IMR-90 (cell line): ENCODE measurements at regions not wholly inside any gene's neighbourhood (a gene's known extent, or its start where the extent isn't known, plus 50 kb on each side); places are given as distances from the start of the nearest gene placed in this dataset.

ENCODE experiments used
- ATAC-seq: fragments of 200-7000 bp; cut with Tn5 transposase; 2 replicates; pipeline ENCODE4 v1.9.1; 2020; ENCODE audit warnings: low read depth, mild to moderate bottlenecking, moderate library complexity
- BruUV-seq: library from RNA; stranded (reverse); fragments of 400-500 nt; replicated peaks from 2 replicates; lab custom pipeline; 2021; lab: Mats Ljungman, UMichigan
- CTCF ChIA-PET: fragments of 300-600 bp; formaldehyde crosslinking; extraction: SDS; loops from one replicate; lab custom pipeline; 2021; ENCODE audit warnings: antibody characterized with exemption; lab: Yijun Ruan, JAX
- POLR2A ChIA-PET: fragments of 300-600 bp; sonication (Branson Sonifier 250); formaldehyde crosslinking; loops from one replicate; lab custom pipeline; 2022; ENCODE audit warnings: antibody characterized with exemption; ENCODE audit not compliant: unreplicated experiment; lab: Charles Lee
- DNase-seq: peaks from one replicate; pipeline ENCODE4 v3.0.0; 2013
- H2AFZ ChIP-seq: replicated peaks from 2 replicates; pipeline ENCODE3; 2013; ENCODE audit warnings: low read length, mild to moderate bottlenecking; ENCODE audit not compliant: poor library complexity
- H2AK5ac ChIP-seq: 2 replicates; pipeline ENCODE4 v1.6.1; 2013; ENCODE audit warnings: low read depth, low read length, inconsistent platforms
- H2AK9ac ChIP-seq: replicated peaks from 2 replicates; pipeline ENCODE3; 2013; ENCODE audit warnings: mild to moderate bottlenecking, low read depth, low read length, moderate library complexity; ENCODE audit not compliant: poor library complexity
- H2BK120ac ChIP-seq: 2 replicates; pipeline ENCODE4 v1.6.1; 2013; ENCODE audit warnings: low read depth, low read length, inconsistent platforms
- H2BK15ac ChIP-seq: 3 replicates; pipeline ENCODE4 v1.6.1; 2013; ENCODE audit warnings: low read depth, low read length, inconsistent platforms
- H2BK20ac ChIP-seq: 2 replicates; pipeline ENCODE4 v1.6.1; 2013; ENCODE audit warnings: low read depth, mild to moderate bottlenecking, inconsistent platforms, low read length, moderate library complexity
- H2BK5ac ChIP-seq: 2 replicates; pipeline ENCODE4 v1.6.1; 2013; ENCODE audit warnings: mild to moderate bottlenecking, low read depth, low read length, inconsistent platforms; ENCODE audit not compliant: poor library complexity, severe bottlenecking
- H3K14ac ChIP-seq: replicated peaks from 2 replicates; pipeline ENCODE4 v1.6.1; 2013; ENCODE audit warnings: low read depth, low read length, inconsistent platforms
- H3K18ac ChIP-seq: 2 replicates; pipeline ENCODE4 v1.6.1; 2013; ENCODE audit warnings: low read depth, low read length, control low read depth
- H3K23ac ChIP-seq: 2 replicates; pipeline ENCODE4 v1.6.1; 2013; ENCODE audit warnings: low read depth, low read length, inconsistent platforms
- H3K27ac ChIP-seq: 2 replicates; pipeline ENCODE4 v1.5.1; 2013; ENCODE audit warnings: mild to moderate bottlenecking, control low read depth, low read length; ENCODE audit not compliant: insufficient read depth
- H3K27me3 ChIP-seq: 2 replicates; pipeline ENCODE4 v1.6.1; 2013; ENCODE audit warnings: low read length; ENCODE audit not compliant: control insufficient read depth, insufficient read depth
- H3K36me3 ChIP-seq: 2 replicates; pipeline ENCODE4 v1.6.1; 2013; ENCODE audit warnings: low read length, mixed read lengths; ENCODE audit not compliant: control insufficient read depth, insufficient read depth
- H3K4ac ChIP-seq: 2 replicates; pipeline ENCODE4 v1.6.1; 2013; ENCODE audit warnings: low read depth, low read length, inconsistent platforms
- H3K4me1 ChIP-seq: 2 replicates; pipeline ENCODE4 v1.6.1; 2013; ENCODE audit warnings: low read length, mixed read lengths; ENCODE audit not compliant: control insufficient read depth, insufficient read depth
- H3K4me2 ChIP-seq: 2 replicates; pipeline ENCODE4 v1.6.1; 2013; ENCODE audit warnings: low read depth, mild to moderate bottlenecking, control low read depth, low read length, moderate library complexity
- H3K4me3 ChIP-seq: 2 replicates; pipeline ENCODE4 v1.5.1; 2013; ENCODE audit warnings: low read depth, mild to moderate bottlenecking, control low read depth, low read length, moderate library complexity; ENCODE audit not compliant: insufficient read depth
- H3K56ac ChIP-seq: 2 replicates; pipeline ENCODE4 v1.6.1; 2013; ENCODE audit warnings: low read length, inconsistent platforms; ENCODE audit not compliant: insufficient read depth; ENCODE audit errors: extremely low read depth
- H3K79me1 ChIP-seq, 2 experiments: 2 replicates each; pipeline ENCODE4 v1.6.1; 2013; ENCODE audit warnings: low read length in 2 of 2, inconsistent platforms in 1 of 2, low read depth in 1 of 2
- H3K9ac ChIP-seq: 2 replicates; pipeline ENCODE4 v1.6.1; 2013; ENCODE audit warnings: low read depth, low read length, control low read depth
- H3K9me1 ChIP-seq: 2 replicates; pipeline ENCODE4 v1.6.1; 2013; ENCODE audit warnings: low read length, inconsistent platforms; ENCODE audit not compliant: insufficient read depth
- H3K9me3 ChIP-seq: 2 replicates; pipeline ENCODE4 v1.6.1; 2013; ENCODE audit warnings: low read length; ENCODE audit not compliant: control insufficient read depth, insufficient read depth
- H4K20me1 ChIP-seq: 2 replicates; pipeline ENCODE4 v1.6.1; 2013; ENCODE audit warnings: low read length, inconsistent platforms; ENCODE audit not compliant: insufficient read depth
- H4K5ac ChIP-seq: 2 replicates; pipeline ENCODE4 v1.6.1; 2013; ENCODE audit warnings: mild to moderate bottlenecking, low read depth, low read length, control low read depth
- H4K8ac ChIP-seq, 2 experiments: 2 replicates each; pipeline ENCODE4 v1.6.1; 2013; ENCODE audit warnings: low read depth in 2 of 2, low read length in 2 of 2, control low read depth in 1 of 2, inconsistent platforms in 1 of 2
- H4K91ac ChIP-seq: 2 replicates; pipeline ENCODE4 v1.6.1; 2013; ENCODE audit warnings: low read depth, low read length, inconsistent platforms; ENCODE audit not compliant: insufficient read depth
- FOS ChIP-seq: fragments of 150-350 bp; IDR thresholded peaks from 2 replicates; pipeline ENCODE4 v1.6.1; 2016; ENCODE audit warnings: low read depth, low read length
- MAFK ChIP-seq: IDR thresholded peaks from 2 replicates; pipeline ENCODE4 v1.6.1; 2012; ENCODE audit warnings: low read depth, low read length, improper control_type of control experiment
- MAZ ChIP-seq: IDR thresholded peaks from 2 replicates; pipeline ENCODE4 v1.6.1; 2012; ENCODE audit warnings: low read depth, mild to moderate bottlenecking, low read length, improper control_type of control experiment, moderate library complexity, borderline replicate concordance
- NFE2L2 ChIP-seq: fragments of 150-350 bp; IDR thresholded peaks from 2 replicates; pipeline ENCODE4 v1.6.1; 2016; ENCODE audit warnings: low read depth, mild to moderate bottlenecking, low read length
- POLR2A ChIP-seq: IDR thresholded peaks from 2 replicates; pipeline ENCODE4 v1.6.1; 2012; ENCODE audit warnings: mild to moderate bottlenecking, low read depth, low read length
- RAD21 ChIP-seq: IDR thresholded peaks from 2 replicates; pipeline ENCODE4 v1.6.1; 2012; ENCODE audit warnings: low read length, improper control_type of control experiment
- SMC3 ChIP-seq: fragments of 150-350 bp; IDR thresholded peaks from 2 replicates; pipeline ENCODE4 v1.6.1; 2016; ENCODE audit warnings: low read depth, mild to moderate bottlenecking, antibody characterized with exemption, low read length, moderate library complexity
- WGBS, 2 experiments: methylation state at CpG; one replicate each; pipeline versions ENCODE4 v1.1.5 to v1.1.7; 2013; ENCODE audit warnings: missing lambda C conversion rate in 2 of 2; ENCODE audit not compliant: insufficient read length in 1 of 2; ENCODE audit errors: extremely low coverage in 2 of 2; 5-methylcytosine and 5-hydroxymethylcytosine counted together
- dilution Hi-C: fragments of 300-500 bp; cut with HindIII; formaldehyde crosslinking; loops from one replicate; pipeline ENCODE4 v1.14.3; 2018; ENCODE audit warnings: low sequenced_read_pairs; ENCODE audit not compliant: unreplicated experiment
- in situ Hi-C: fragments of 300-500 bp; cut with MboI; formaldehyde crosslinking; loops from 3 replicates; pipeline ENCODE4 v1.14.3; 2019; ENCODE audit warnings: low sequenced_read_pairs, inconsistent platforms, mixed read lengths
- intact Hi-C: fragments of 100-400 bp; cut with micrococcal nuclease; formaldehyde crosslinking; loops from 2 replicates; pipeline ENCODE4 v1.10.0; 2022

- Histone ChIP-seq H3K9ac (no peak overlapping the region), H3K27me3 (no peaks in the 10 kb centered on the region), H2AK5ac (no peak overlapping the region), H2BK120ac (no peak overlapping the region), H2AK9ac (no peak overlapping the region), H4K91ac (no peak overlapping the region), H2AFZ (no peak overlapping the region), H3K9me3 (no peaks in the 10 kb centered on the region), H2BK5ac (no peak overlapping the region), H3K4ac (no peak overlapping the region), H4K8ac (no peak overlapping the region), H3K36me3 (no peaks in the 10 kb centered on the region), H3K79me1 (no peaks in the 10 kb centered on the region), H2BK15ac (no peak overlapping the region), H3K27ac (no peak overlapping the region), H2BK20ac (no peak overlapping the region), H3K14ac (no peak overlapping the region), H3K56ac (no peak overlapping the region), H4K20me1 (no peaks in the 10 kb centered on the region), H3K18ac (no peak overlapping the region), H3K4me2 (no peak overlapping the region), H3K23ac (no peak overlapping the region), H3K4me1 (no peaks in the 10 kb centered on the region), H4K5ac (no peak overlapping the region), H3K9me1 (no peaks in the 10 kb centered on the region), H3K4me3 (no peak overlapping the region)
- in situ Hi-C loops (no loop called here), dilution Hi-C loops (no loop called here), intact Hi-C loops (no loop called here)
- no CpG with 5 or more reads among the region's 1 CpG for WGBS, 2 experiments
- ATAC-seq (no peak), DNase-seq (no peak)
- ChIA-PET POLR2A (no interaction called here), CTCF (no interaction called here)
- no peak for TF ChIP-seq MAZ
- no peak for TF ChIP-seq RAD21
- TF ChIP-seq MAFK = no peak
- TF ChIP-seq FOS = no peak
- TF ChIP-seq POLR2A = no peak
- TF ChIP-seq SMC3 = no peak
- no peak for TF ChIP-seq NFE2L2
- no TSS peak for BruUV-seq
Measured at GRCh38 chr6:140833408-140833807, 1299.3 kb upstream of the GJE1 start.
